Large intestine (tissue), 3 donors: ENCODE measurements at regions not wholly inside any gene's neighbourhood (a gene's known extent, or its start where the extent isn't known, plus 50 kb on each side); places are given as distances from the start of the nearest gene placed in this dataset.
"Not testable (repeated sequence)": the region's sequence is repeated elsewhere in the genome, so short reads cannot be mapped to it uniquely, and the experiment has no call there.

Source experiments
- DNase-seq, 2 donors: peaks; one replicate each; pipeline versions ENCODE4 v3.0.0 to v3.0.0-alpha.2; 2013
- H3K27ac ChIP-seq: one replicate; pipeline ENCODE4 v1.5.1; 2013; ENCODE audit warnings: low read length
- H3K27me3 ChIP-seq: 2 replicates; pipeline ENCODE4 v1.6.1; 2013; ENCODE audit warnings: low read length; ENCODE audit not compliant: control insufficient read depth, insufficient read depth
- H3K36me3 ChIP-seq: 2 replicates; pipeline ENCODE4 v1.6.1; 2013; ENCODE audit warnings: low read length; ENCODE audit not compliant: control insufficient read depth, insufficient read depth
- H3K4me1 ChIP-seq: one replicate; pipeline ENCODE4 v1.6.1; 2013; ENCODE audit warnings: low read length; ENCODE audit not compliant: control insufficient read depth, insufficient read depth
- H3K4me3 ChIP-seq: one replicate; pipeline ENCODE4 v1.5.1; 2013; ENCODE audit warnings: low read length
- H3K9me3 ChIP-seq: one replicate; pipeline ENCODE4 v1.6.1; 2013; ENCODE audit warnings: mild to moderate bottlenecking, low read depth, low read length, moderate library complexity; ENCODE audit not compliant: control insufficient read depth
- WGBS: methylation state at CpG from one replicate; pipeline ENCODE4 v1.1.5; 2013; ENCODE audit warnings: low lambda C conversion rate; ENCODE audit not compliant: insufficient coverage; 5-methylcytosine and 5-hydroxymethylcytosine counted together

DNA sequence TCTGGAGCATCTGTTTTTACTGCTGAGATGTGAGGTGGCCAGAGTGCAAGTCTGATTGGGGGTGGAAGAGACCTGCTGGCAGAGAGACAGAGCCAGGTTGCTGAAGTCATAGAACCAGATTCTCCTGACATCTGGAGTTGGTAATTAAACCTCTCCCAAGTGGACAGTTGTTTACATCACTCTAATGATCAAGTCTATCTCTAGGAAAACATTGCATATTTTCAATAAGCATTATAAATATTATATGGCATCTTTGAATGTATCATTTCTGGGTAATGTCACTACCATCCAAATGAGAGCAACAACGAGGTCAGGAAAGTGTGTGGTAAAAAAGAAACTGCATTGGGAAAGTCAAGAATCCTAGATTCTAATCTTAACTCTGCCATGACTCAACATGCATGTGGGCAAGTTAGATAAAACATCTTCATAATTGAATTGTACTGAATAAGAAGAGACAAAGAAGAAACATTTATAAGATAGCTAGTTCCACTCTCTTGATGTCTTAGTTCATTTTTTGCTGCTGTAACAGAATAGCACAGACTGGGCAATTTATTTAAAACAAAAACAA lies 351.2 kb upstream of the API5 start:
- no peaks in the 10 kb centered on the region for H3K4me1 ChIP-seq
- H3K9me3 ChIP-seq: no peaks in the 10 kb centered on the region
- H3K4me3 ChIP-seq: no peak overlapping the region
- no peaks in the 10 kb centered on the region for H3K36me3 ChIP-seq
- H3K27me3 ChIP-seq: no peaks in the 10 kb centered on the region
- DNase-seq: no peak
- H3K27ac ChIP-seq: no peak overlapping the region
- WGBS: no CpG with 5 or more reads among the region's 1 CpG

DNA sequence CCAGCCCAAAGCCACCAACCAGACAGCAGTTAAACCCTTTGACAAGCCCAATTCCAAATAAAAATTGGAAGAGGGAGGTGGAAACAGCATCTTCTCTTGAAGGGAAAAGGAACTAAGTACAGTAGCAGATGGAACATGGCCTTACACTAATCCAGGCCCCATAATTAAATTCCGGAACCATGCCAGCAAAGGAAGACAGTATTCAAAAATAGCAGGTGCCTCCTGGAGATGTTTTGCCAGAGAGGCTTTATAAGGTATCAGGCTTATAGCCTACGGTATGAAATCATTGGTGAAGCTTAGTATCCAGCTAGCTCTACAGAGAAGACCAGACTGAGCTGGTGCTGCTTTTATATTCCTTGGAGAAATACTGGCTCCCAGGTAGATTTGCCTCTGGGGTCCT lies 344.1 kb upstream of the API5 start:
- no CpG with 5 or more reads among the region's 2 CpGs for WGBS
- Histone ChIP-seq H3K36me3 (no peaks in the 10 kb centered on the region), H3K27me3 (no peaks in the 10 kb centered on the region), H3K4me3 (no peak overlapping the region), H3K27ac (no peak overlapping the region), H3K4me1 (no peaks in the 10 kb centered on the region), H3K9me3 (no peaks in the 10 kb centered on the region)
- DNase-seq: no peak

DNA sequence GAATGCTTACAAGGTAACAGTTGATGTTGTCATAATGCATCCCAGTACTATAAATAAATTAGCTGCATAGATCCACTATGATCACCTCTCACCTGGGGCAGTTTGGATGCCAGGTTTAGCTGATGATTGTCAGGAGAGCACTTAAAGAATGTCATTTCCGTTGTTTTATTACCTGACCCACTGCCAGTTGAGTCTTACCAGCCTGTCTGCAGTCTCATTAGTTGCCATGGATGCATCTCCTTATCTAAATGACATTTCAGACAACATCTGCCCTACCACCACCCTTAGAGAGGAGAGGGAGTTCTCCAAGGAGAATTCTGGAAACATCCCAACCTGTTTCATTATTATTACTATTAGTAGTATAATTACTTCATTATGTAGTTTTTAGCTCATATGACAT lies 339.1 kb upstream of the API5 start:
- Histone ChIP-seq H3K4me1 (no peaks in the 10 kb centered on the region), H3K4me3 (no peak overlapping the region), H3K9me3 (no peaks in the 10 kb centered on the region), H3K27ac (no peak overlapping the region), H3K27me3 (no peaks in the 10 kb centered on the region), H3K36me3 (no peaks in the 10 kb centered on the region)
- no CpG with 5 or more reads among the region's 1 CpG for WGBS
- DNase-seq: peak in 1 of 2 donors; percentile 7

DNA sequence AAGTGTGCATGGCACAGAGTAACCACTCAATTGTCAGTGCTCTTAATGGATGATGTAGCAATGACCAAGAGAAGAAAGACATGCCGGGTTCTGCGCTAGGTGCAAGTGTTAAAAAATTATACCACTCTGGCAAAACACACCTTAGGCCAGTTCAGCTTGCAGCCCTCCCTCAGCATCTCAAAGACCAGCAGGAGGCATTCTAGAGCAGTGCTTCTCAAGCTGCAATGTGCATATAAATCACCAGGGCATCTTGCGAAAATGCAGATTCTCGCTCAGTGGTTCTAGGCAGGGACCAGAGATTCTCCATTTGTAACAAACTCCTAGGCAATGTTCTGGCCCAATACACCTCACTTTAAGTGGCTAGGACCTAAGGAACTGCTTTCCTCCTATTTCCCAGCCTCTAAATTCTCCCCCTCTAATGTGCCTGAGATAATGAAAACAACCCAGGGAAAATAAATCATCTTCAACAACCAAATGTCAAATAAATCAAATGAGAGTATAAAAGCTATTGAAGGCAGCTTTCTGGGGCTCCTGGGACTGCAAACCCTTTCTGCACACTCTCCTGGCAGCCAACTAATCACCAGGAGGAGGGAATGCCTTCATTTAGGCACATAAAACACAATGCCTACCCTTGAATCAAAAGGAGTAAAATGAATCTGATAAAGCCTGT lies 337.2 kb upstream of the API5 start:
- Histone ChIP-seq H3K4me3 (no peak overlapping the region), H3K27ac (no peak overlapping the region), H3K36me3 (no peaks in the 10 kb centered on the region), H3K9me3 (no peaks in the 10 kb centered on the region), H3K27me3 (no peaks in the 10 kb centered on the region), H3K4me1 (no peaks in the 10 kb centered on the region)
- DNase-seq: no peak
- no CpG with 5 or more reads among the region's 4 CpGs for WGBS

DNA sequence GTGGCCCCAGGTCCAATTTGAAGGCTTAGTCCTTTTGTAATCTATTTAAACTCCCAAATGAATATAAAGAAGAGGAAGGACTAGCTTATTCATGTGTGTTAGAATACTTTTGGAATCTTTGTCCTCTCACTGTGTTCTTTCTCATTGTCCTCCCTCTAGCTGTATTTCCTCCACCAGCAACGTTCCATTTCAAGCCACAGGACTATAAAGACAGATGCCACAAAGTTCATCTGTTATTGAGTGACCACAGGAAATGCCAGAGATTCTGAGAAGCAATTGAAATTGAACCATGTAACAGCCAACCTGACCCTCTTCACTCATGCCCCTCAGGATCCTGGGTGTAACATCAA lies 336.6 kb upstream of the API5 start:
- Histone ChIP-seq H3K4me3 (no peak overlapping the region), H3K36me3 (no peaks in the 10 kb centered on the region), H3K27me3 (no peaks in the 10 kb centered on the region), H3K27ac (no peak overlapping the region), H3K4me1 (no peaks in the 10 kb centered on the region), H3K9me3 (no peaks in the 10 kb centered on the region)
- no peak for DNase-seq
- WGBS: no CpG with 5 or more reads among the region's 1 CpG

DNA sequence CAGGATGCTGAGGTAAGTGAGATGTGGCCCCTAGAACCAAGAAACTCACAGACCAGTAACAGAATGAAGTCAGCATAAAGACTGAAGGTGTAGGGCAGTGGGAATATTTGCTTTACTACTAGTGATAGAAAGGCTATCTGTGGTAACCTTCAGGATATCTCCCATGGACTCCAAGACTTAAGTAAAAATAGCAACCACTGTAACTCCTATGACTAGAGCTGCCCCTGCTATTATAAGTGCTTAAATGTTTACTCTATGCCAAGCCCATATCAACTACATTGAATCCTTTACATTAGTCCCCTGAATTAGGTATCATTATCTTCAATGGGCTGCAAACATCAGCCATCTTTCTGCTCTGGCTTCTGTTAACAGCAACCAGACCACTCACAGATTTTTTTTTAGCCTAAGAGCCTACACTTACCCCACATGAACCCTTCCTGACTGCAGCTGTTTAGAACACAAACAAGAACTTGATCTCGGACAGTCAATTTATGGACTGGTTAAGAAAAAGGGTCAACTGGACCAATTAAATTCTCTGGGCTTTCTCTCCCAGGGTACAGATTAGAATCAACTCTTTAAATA lies 335.1 kb upstream of the API5 start:
- Histone ChIP-seq H3K4me1 (no peaks in the 10 kb centered on the region), H3K9me3 (no peaks in the 10 kb centered on the region), H3K4me3 (no peak overlapping the region), H3K27ac (no peak overlapping the region), H3K36me3 (no peaks in the 10 kb centered on the region), H3K27me3 (no peaks in the 10 kb centered on the region)
- DNase-seq: no peak
- no CpG with 5 or more reads among the region's 1 CpG for WGBS

DNA sequence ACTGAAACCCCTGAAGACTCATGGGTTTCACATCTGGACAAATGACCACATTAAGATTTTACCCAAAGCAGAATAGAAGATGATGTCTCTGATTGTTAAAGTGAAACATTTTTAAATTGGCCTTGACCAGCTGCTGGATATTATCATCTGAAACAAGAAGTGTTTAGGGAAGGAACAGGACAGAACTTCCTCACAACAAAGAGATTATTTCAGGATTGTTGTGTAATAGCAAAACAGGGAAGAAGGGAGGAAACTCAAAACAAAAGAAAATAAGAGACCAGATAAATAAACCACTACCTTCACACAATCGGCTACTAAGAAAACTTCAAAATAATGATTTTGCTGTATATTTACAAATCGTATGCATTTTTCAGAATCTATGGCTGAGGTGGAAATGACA lies 319.2 kb upstream of the API5 start:
- H3K4me3 ChIP-seq: no peak overlapping the region
- no peaks in the 10 kb centered on the region for H3K27me3 ChIP-seq
- no peaks in the 10 kb centered on the region for H3K4me1 ChIP-seq
- WGBS: 82% methylated on average over 2 of the region's 2 CpGs
- H3K9me3 ChIP-seq: no peaks in the 10 kb centered on the region
- no peak for DNase-seq
- H3K36me3 ChIP-seq: no peaks in the 10 kb centered on the region
- no peak overlapping the region for H3K27ac ChIP-seq

DNA sequence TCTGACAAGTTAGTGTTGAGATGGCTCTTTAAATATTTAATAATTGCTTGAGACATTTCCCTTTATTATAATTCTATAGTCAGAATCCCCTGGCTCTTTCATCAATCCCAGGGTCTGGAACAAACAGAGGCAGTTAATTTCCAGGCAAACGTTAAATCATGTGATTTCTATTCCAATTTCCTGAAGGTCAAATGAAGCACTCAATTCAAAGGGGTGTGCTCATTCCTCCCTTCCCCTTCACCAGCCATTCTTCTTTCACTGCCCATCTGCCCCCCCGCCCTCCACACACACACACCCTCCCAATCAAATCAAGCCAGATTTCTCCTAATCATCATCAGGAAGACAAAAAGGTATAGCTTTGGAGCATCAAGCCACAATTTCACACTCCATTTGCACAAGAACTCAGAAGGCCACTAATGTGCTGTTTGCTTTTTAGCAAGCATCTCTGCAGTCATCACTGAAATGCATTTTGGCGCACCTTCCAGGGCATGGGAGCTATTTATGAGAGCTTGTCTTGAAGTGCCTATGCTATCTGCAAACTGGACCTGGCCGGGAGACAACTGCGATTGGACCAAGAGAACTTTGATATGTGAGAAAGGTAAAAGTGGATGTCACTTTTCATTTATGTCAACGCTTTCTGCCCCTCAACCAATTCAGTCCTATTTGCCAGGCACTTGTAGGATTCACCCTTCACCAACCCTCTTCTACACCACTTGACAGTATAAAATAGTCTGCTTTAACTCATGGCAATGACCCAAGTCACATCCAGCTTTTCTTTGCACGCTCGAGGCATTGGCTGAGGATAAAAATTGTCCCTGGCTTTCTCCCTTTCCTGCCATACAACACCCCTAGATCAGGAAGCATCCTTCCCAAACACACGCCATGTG lies 315.1 kb upstream of the API5 start:
- H3K9me3 ChIP-seq: no peaks in the 10 kb centered on the region
- H3K36me3 ChIP-seq: no peaks in the 10 kb centered on the region
- DNase-seq: no peak
- H3K27ac ChIP-seq: no peak overlapping the region
- no peaks in the 10 kb centered on the region for H3K4me1 ChIP-seq
- no peaks in the 10 kb centered on the region for H3K27me3 ChIP-seq
- 92% methylated on average over 2 of the region's 9 CpGs for WGBS
- no peak overlapping the region for H3K4me3 ChIP-seq

DNA sequence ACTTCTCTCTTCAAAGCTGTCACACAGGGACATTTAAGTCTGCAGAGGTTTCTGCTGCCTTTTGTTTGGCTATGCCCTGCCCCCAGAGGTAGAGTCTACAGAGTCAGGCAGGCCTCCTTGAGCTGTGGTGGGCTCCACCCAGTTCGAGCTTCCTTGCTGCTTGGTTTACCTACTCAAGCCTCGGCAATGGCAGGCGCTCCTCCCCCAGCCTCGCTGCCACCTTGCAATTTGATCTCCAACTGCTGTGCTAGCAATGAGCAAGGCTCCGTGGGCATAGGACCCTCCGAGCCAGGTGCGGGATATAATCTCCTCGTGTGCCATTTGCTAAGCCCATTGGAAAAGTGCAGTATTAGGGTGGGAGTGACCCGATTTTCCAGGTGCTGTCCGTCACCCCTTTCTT lies 306.9 kb upstream of the API5 start:
- H3K9me3 ChIP-seq, DNase-seq: not testable (repeated sequence)

DNA sequence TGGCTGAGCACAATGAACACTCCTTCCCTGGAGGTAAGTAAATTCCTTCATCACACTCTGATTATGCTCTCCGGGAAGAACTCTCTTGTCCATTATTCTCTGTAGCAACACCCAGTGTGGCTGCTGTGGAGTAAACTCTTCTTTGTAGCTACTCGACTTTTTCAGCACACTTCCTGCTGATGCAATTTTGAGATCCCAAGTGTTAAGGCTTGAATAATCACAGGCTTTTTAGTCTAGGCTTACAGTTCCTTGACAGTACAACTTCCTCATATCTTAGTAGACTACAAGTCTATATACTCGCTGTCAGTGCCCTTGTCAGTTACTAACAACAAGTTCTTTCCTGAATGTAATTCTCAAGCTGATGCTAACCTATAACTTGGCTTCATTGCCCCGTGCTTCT lies 301.8 kb upstream of the API5 start:
- WGBS: no CpG with 5 or more reads among the region's 4 CpGs
- H3K36me3 ChIP-seq: no peaks in the 10 kb centered on the region
- H3K4me3 ChIP-seq: no peak overlapping the region
- no peak overlapping the region for H3K27ac ChIP-seq
- H3K4me1 ChIP-seq: no peaks in the 10 kb centered on the region
- H3K27me3 ChIP-seq: no peaks in the 10 kb centered on the region
- H3K9me3 ChIP-seq: peaks cover 5% of the 10 kb centered on the region
- DNase-seq: no peak

More for the DNA sequence above, 306.9 kb upstream of the API5 start:
- H3K27me3 ChIP-seq, H3K36me3 ChIP-seq, H3K27ac ChIP-seq, H3K4me3 ChIP-seq, H3K4me1 ChIP-seq: not testable (repeated sequence)
- no CpG with 5 or more reads among the region's 10 CpGs for WGBS
